H1 (cell line): ENCODE measurements at regions not wholly inside any gene's neighbourhood (a gene's known extent, or its start where the extent isn't known, plus 50 kb on each side); places are given as distances from the start of the nearest gene placed in this dataset.
A peak's percentile ranks its signal among the peaks of the same experiment; 100 is the strongest.

Experiments
- CTCF ChIA-PET: fragments of 300-600 bp; sonication (Branson Sonifier 250); formaldehyde crosslinking; loops from one replicate; lab custom pipeline; 2021; ENCODE audit not compliant: partially characterized antibody; lab: Charles Lee
- POLR2A ChIA-PET: fragments of 300-600 bp; sonication (Branson Sonifier 250); formaldehyde crosslinking; loops from one replicate; lab custom pipeline; 2021; ENCODE audit warnings: inconsistent platforms; ENCODE audit not compliant: partially characterized antibody; lab: Charles Lee
- DNase-seq, 2 experiments: peaks; one replicate each; pipeline versions ENCODE4 v3.0.0 to v3.0.0-alpha.2; 2010 to 2022; ENCODE audit warnings: low spot score in 2 of 2, low read depth in 1 of 2, mixed read lengths in 1 of 2
- FAIRE-seq: peaks from 2 replicates; lab custom pipeline; 2011; peaks lifted over from hg19 to GRCh38; lab: Jason Lieb, UNC
- H2AFZ ChIP-seq: 2 replicates; pipeline ENCODE4 v1.8.1; 2012; ENCODE audit warnings: low read length, inconsistent platforms
- H2AK5ac ChIP-seq: 2 replicates; pipeline ENCODE4 v1.6.1; 2013; ENCODE audit warnings: low read depth, low read length
- H2BK120ac ChIP-seq: replicated peaks from 2 replicates; pipeline ENCODE3; 2013; ENCODE audit warnings: low read depth, low read length, inconsistent platforms
- H2BK12ac ChIP-seq: 2 replicates; pipeline ENCODE4 v1.6.1; 2013; ENCODE audit warnings: low read depth, low read length
- H2BK15ac ChIP-seq: 2 replicates; pipeline ENCODE4 v1.6.1; 2013; ENCODE audit warnings: low read length
- H2BK20ac ChIP-seq: 2 replicates; pipeline ENCODE4 v1.6.1; 2013; ENCODE audit warnings: low read length
- H2BK5ac ChIP-seq: 2 replicates; pipeline ENCODE4 v1.6.1; 2013; ENCODE audit warnings: low read depth, low read length
- H3K14ac ChIP-seq: 2 replicates; pipeline ENCODE4 v1.6.1; 2013; ENCODE audit warnings: inconsistent platforms; ENCODE audit not compliant: insufficient read length
- H3K18ac ChIP-seq: 2 replicates; pipeline ENCODE4 v1.6.1; 2013; ENCODE audit warnings: low read length; ENCODE audit errors: extremely low read depth
- H3K23ac ChIP-seq: 2 replicates; pipeline ENCODE4 v1.6.1; 2013; ENCODE audit warnings: inconsistent platforms; ENCODE audit not compliant: insufficient read length
- H3K23me2 ChIP-seq: 2 replicates; pipeline ENCODE4 v1.6.1; 2013; ENCODE audit warnings: low read depth, low read length
- H3K27ac ChIP-seq: 2 replicates; pipeline ENCODE4 v1.6.1; 2011; ENCODE audit warnings: low read depth, low read length, inconsistent platforms
- H3K27me3 ChIP-seq, 4 experiments: replicated peaks in 1 of 4; 1 replicate in 1 of 4; 2 replicates in 3 of 4; pipeline versions ENCODE4 v1.6.1 to v1.8.1; 2011 to 2013; ENCODE audit warnings: low read length in 3 of 4, mild to moderate bottlenecking in 3 of 4, inconsistent platforms in 2 of 4, mixed read lengths in 2 of 4, moderate library complexity in 1 of 4; ENCODE audit not compliant: control insufficient read depth in 3 of 4, insufficient read depth in 3 of 4; ENCODE audit errors: extremely low read depth in 1 of 4
- H3K36me3 ChIP-seq, 4 experiments: 2 replicates each; pipeline versions ENCODE4 v1.6.1 to v1.8.1; 2011 to 2013; ENCODE audit warnings: mild to moderate bottlenecking in 4 of 4, low read length in 3 of 4, moderate library complexity in 2 of 4, control low read depth in 1 of 4, inconsistent platforms in 1 of 4; ENCODE audit not compliant: insufficient read depth in 4 of 4, control insufficient read depth in 2 of 4
- H3K4ac ChIP-seq: replicated peaks from 2 replicates; pipeline ENCODE3; 2013; ENCODE audit warnings: low read length, low read depth, mixed read lengths, inconsistent platforms; ENCODE audit not compliant: insufficient read length
- H3K4me1 ChIP-seq, 4 experiments: replicated peaks in 1 of 4; 1 replicate in 1 of 4; 2 replicates in 3 of 4; pipeline versions ENCODE4 v1.6.1 to v1.8.1; 2011 to 2013; ENCODE audit warnings: low read length in 3 of 4, inconsistent platforms in 2 of 4, mixed read lengths in 1 of 4; ENCODE audit not compliant: insufficient read depth in 4 of 4, control insufficient read depth in 3 of 4
- H3K4me2 ChIP-seq, 2 experiments: 2 replicates each; pipeline versions ENCODE4 v1.6.1 to v1.8.1; 2011 to 2013; ENCODE audit warnings: low read depth in 2 of 2, low read length in 2 of 2, control low read depth in 1 of 2, inconsistent platforms in 1 of 2, mild to moderate bottlenecking in 1 of 2; ENCODE audit not compliant: insufficient read depth in 1 of 2
- H3K4me3 ChIP-seq, 4 experiments: fragments of 200-600, 300-600 bp in 1 of 4; sonication (generic), shearing (Covaris generic), sonication (Bioruptor Twin) in 1 of 4; 2 replicates each; pipeline versions ENCODE4 v1.5.1 to v1.8.1; 2011 to 2016; ENCODE audit warnings: low read length in 4 of 4, low read depth in 3 of 4, control low read depth in 2 of 4, inconsistent platforms in 2 of 4, mild to moderate bottlenecking in 2 of 4, mixed read lengths in 1 of 4, moderate library complexity in 1 of 4; ENCODE audit not compliant: insufficient read depth in 2 of 4; ENCODE audit errors: extremely low read depth in 1 of 4
- H3K56ac ChIP-seq: replicated peaks from 2 replicates; pipeline ENCODE3; 2013; ENCODE audit warnings: low read depth, mild to moderate bottlenecking, mixed read lengths, low read length, inconsistent platforms; ENCODE audit not compliant: insufficient read length
- H3K79me1 ChIP-seq: 2 replicates; pipeline ENCODE4 v1.6.1; 2013; ENCODE audit warnings: low read depth, low read length, control low read depth
- H3K79me2 ChIP-seq, 2 experiments: 2 replicates each; pipeline versions ENCODE4 v1.6.1 to v1.8.1; 2012 to 2013; ENCODE audit warnings: low read length in 2 of 2, mild to moderate bottlenecking in 2 of 2, inconsistent platforms in 1 of 2; ENCODE audit not compliant: insufficient read depth in 2 of 2, control insufficient read depth in 1 of 2
- H3K9ac ChIP-seq, 4 experiments: replicated peaks in 1 of 4; 1 replicate in 1 of 4; 2 replicates in 3 of 4; pipeline versions ENCODE4 v1.6.1 to v1.8.1; 2011 to 2013; ENCODE audit warnings: low read depth in 3 of 4, low read length in 3 of 4, control low read depth in 2 of 4, mild to moderate bottlenecking in 2 of 4, moderate library complexity in 2 of 4, inconsistent platforms in 1 of 4; ENCODE audit errors: extremely low read depth in 1 of 4
- H3K9me3 ChIP-seq, 2 experiments: 2 replicates each; pipeline versions ENCODE4 v1.6.1 to v1.8.1; 2012 to 2013; ENCODE audit warnings: mild to moderate bottlenecking in 2 of 2, moderate library complexity in 2 of 2, control low read depth in 1 of 2, inconsistent platforms in 1 of 2, low read depth in 1 of 2, low read length in 1 of 2, mixed read lengths in 1 of 2; ENCODE audit not compliant: insufficient read depth in 2 of 2
- H4K20me1 ChIP-seq, 2 experiments: replicated peaks in 1 of 2; 2 replicates each; pipeline versions ENCODE3 to v1.8.1; 2011 to 2013; ENCODE audit warnings: inconsistent platforms in 2 of 2, low read length in 2 of 2, mild to moderate bottlenecking in 1 of 2; ENCODE audit not compliant: insufficient read depth in 2 of 2, control insufficient read depth in 1 of 2
- H4K5ac ChIP-seq: 2 replicates; pipeline ENCODE4 v1.6.1; 2013; ENCODE audit warnings: low read length, low read depth, mixed read lengths, inconsistent platforms; ENCODE audit not compliant: insufficient read length
- H4K8ac ChIP-seq: 2 replicates; pipeline ENCODE4 v1.8.0; 2013; ENCODE audit warnings: mild to moderate bottlenecking, moderate library complexity, low read length, inconsistent platforms; ENCODE audit not compliant: insufficient read depth; ENCODE audit errors: extremely low read depth
- H4K91ac ChIP-seq: replicated peaks from 2 replicates; pipeline ENCODE3; 2013; ENCODE audit warnings: low read length, mixed read lengths, inconsistent platforms; ENCODE audit not compliant: insufficient read length
- BCL11A ChIP-seq, 2 experiments: IDR thresholded peaks; one replicate each; pipeline ENCODE4 v1.6.1; 2011; ENCODE audit warnings: low read depth in 2 of 2, low read length in 2 of 2, mild to moderate bottlenecking in 2 of 2
- CHD1 ChIP-seq: IDR thresholded peaks from 2 replicates; pipeline ENCODE4 v1.6.1; 2012; ENCODE audit warnings: low read depth, low read length, improper control_type of control experiment
- CTCF ChIP-seq, 3 experiments: IDR thresholded peaks; 1 replicate in 2 of 3; 2 replicates in 1 of 3; pipeline versions ENCODE4 v1.5.1 to v1.6.1; 2011; ENCODE audit warnings: low read length in 3 of 3, mild to moderate bottlenecking in 3 of 3, inconsistent platforms in 2 of 3, low read depth in 1 of 3, moderate library complexity in 1 of 3; ENCODE audit not compliant: insufficient read depth in 1 of 3; ENCODE audit errors: control extremely low read depth in 1 of 3
- EZH2 ChIP-seq: fragments of 200-600 bp; sonication (generic); IDR thresholded peaks from 2 replicates; pipeline ENCODE4 v1.7.1; 2012; ENCODE audit warnings: low read depth, mild to moderate bottlenecking, moderate library complexity, low read length, inconsistent platforms; ENCODE audit not compliant: severe bottlenecking
- GABPA ChIP-seq: IDR thresholded peaks from 2 replicates; pipeline ENCODE4 v1.6.1; 2011; ENCODE audit warnings: mild to moderate bottlenecking, low read length, moderate library complexity, borderline replicate concordance; ENCODE audit not compliant: insufficient read depth
- HDAC6 ChIP-seq: IDR thresholded peaks from one replicate; pipeline ENCODE4 v1.7.1; 2012; ENCODE audit warnings: low read depth, mild to moderate bottlenecking, inconsistent platforms, low read length, moderate library complexity
- JUND ChIP-seq: IDR thresholded peaks from 2 replicates; pipeline ENCODE4 v1.6.1; 2011; ENCODE audit warnings: mild to moderate bottlenecking, improper control_type of control experiment, low read length
- KDM5A ChIP-seq: fragments of 200-600 bp; IDR thresholded peaks from 2 replicates; pipeline ENCODE4 v1.7.1; 2012; ENCODE audit warnings: mild to moderate bottlenecking, low read length, inconsistent platforms, mixed read lengths
- POLR2A ChIP-seq, 2 experiments: IDR thresholded peaks; 1 replicate in 1 of 2; 2 replicates in 1 of 2; pipeline ENCODE4 v1.6.1; 2011; ENCODE audit warnings: low read depth in 2 of 2, low read length in 2 of 2, mild to moderate bottlenecking in 2 of 2; ENCODE audit errors: control extremely low read depth in 1 of 2
- RBBP5 ChIP-seq: IDR thresholded peaks from 2 replicates; pipeline ENCODE4 v1.7.1; 2012; ENCODE audit warnings: low read depth, mild to moderate bottlenecking, inconsistent platforms, low read length, moderate library complexity, borderline replicate concordance
- SUZ12 ChIP-seq: fragments of 200-600 bp; sonication (generic); IDR thresholded peaks from 2 replicates; pipeline ENCODE4 v1.6.1; 2012; ENCODE audit warnings: mild to moderate bottlenecking, inconsistent platforms, low read length, moderate library complexity, mixed read lengths
- TBP ChIP-seq: IDR thresholded peaks from 2 replicates; pipeline ENCODE4 v1.6.1; 2011; ENCODE audit warnings: low read depth, low read length, improper control_type of control experiment
- ZNF274 ChIP-seq: IDR thresholded peaks from 2 replicates; pipeline ENCODE4 v1.7.0; 2012; ENCODE audit warnings: low read length, borderline replicate concordance; ENCODE audit errors: extremely low read depth
- WGBS, 2 experiments: shearing (Covaris generic) in 1 of 2; methylation state at CpG; one replicate each; pipeline versions ENCODE4 v1.1.6 to v1.1.7; 2013 to 2015; ENCODE audit warnings: low lambda C conversion rate in 2 of 2, mixed read lengths in 2 of 2, inconsistent platforms in 1 of 2, low coverage in 1 of 2, missing lambda C conversion rate in 1 of 2; ENCODE audit not compliant: insufficient replicate concordance in 2 of 2, insufficient coverage in 1 of 2, insufficient read length in 1 of 2; ENCODE audit errors: extremely low coverage in 1 of 2, missing lambda C conversion rate in 1 of 2; 5-methylcytosine and 5-hydroxymethylcytosine counted together

- Histone ChIP-seq H3K27me3 (peaks cover 0 to 1% (median 0%) of the 10 kb centered on the region in 4 experiments; a peak in 2 of 7 replicates), H3K14ac (no peak overlapping the region), H3K4me2 (no peak overlapping the region), H3K23me2 (0 out of 2 replicates have a peak, but pooled peaks cover 1% of the 10 kb centered on the region), H4K91ac (no peak overlapping the region), H2BK5ac (no peak overlapping the region), H2BK120ac (no peak overlapping the region), H3K79me1 (no peaks in the 10 kb centered on the region), H3K23ac (no peak overlapping the region), H3K36me3 (no peaks in the 10 kb centered on the region), H3K79me2 (no peaks in the 10 kb centered on the region), H3K56ac (no peak overlapping the region), H2AFZ (peak overlapping the region; percentile 6; the same call in 1 of the 2 replicates), H3K9ac (no peak overlapping the region), H3K4me1 (peaks cover 0 to 11% (median 3%) of the 10 kb centered on the region in 4 experiments; a peak in 2 of 7 replicates), H4K5ac (no peak overlapping the region), H3K4ac (no peak overlapping the region), H2AK5ac (no peak overlapping the region), H2BK12ac (no peak overlapping the region), H4K20me1 (no peaks in the 10 kb centered on the region), H4K8ac (no peak overlapping the region), H2BK20ac (no peak overlapping the region), H3K9me3 (no peaks in the 10 kb centered on the region), H3K4me3 (no peak overlapping the region), H3K18ac (no peak overlapping the region), H3K27ac (no peak overlapping the region), H2BK15ac (no peak overlapping the region)
- POLR2A ChIA-PET = no interaction called here
- CTCF ChIA-PET = no interaction called here
- DNase-seq (no peak), FAIRE-seq (no peak)
- 82% methylated on average over 5 of the region's 5 CpGs; no CpG with 5 or more reads in 1 of the 2 experiments for WGBS, 2 experiments
- TF ChIP-seq JUND = no peak
- TF ChIP-seq RBBP5 = no peak
- no peak for TF ChIP-seq TBP
- no peak for TF ChIP-seq KDM5A
- TF ChIP-seq POLR2A (IDR thresholded peaks at IDR 0.05; ENCODE audit: control extremely low read depth in 1 of 2, low read depth in 2 of 2, low read length in 2 of 2) = no peak
- TF ChIP-seq HDAC6 = no peak
- TF ChIP-seq CTCF (IDR thresholded peaks at IDR 0.05; ENCODE audit: control extremely low read depth in 1 of 3, insufficient read depth in 1 of 3, low read depth in 1 of 3, low read length in 3 of 3) = no peak
- TF ChIP-seq ZNF274 = no peak
- no peak for TF ChIP-seq CHD1
- no peak for TF ChIP-seq EZH2
- TF ChIP-seq GABPA = no peak
- TF ChIP-seq BCL11A (IDR thresholded peaks at IDR 0.05; ENCODE audit: low read depth in 2 of 2, low read length in 2 of 2) = no peak
- TF ChIP-seq SUZ12 = no peak
Measured at GRCh38 chr13:72530471-72530870, 197.0 kb downstream of the MZT1 start.
